D721Med (cell line): ENCODE measurements at regions not wholly inside any gene's neighbourhood (a gene's known extent, or its start where the extent isn't known, plus 50 kb on each side); places are given as distances from the start of the nearest gene placed in this dataset.

Experiments
- DNase-seq: peaks from one replicate; pipeline ENCODE4 v3.0.0; 2011; ENCODE audit warnings: low spot score; ENCODE audit not compliant: insufficient read length
- FAIRE-seq: peaks from 2 replicates; lab custom pipeline; 2011; peaks lifted over from hg19 to GRCh38; lab: Jason Lieb, UNC
- CTCF ChIP-seq: IDR thresholded peaks from 2 replicates; pipeline ENCODE4 v1.5.1; 2012; ENCODE audit warnings: mild to moderate bottlenecking, control low read depth; ENCODE audit not compliant: insufficient read depth; ENCODE audit errors: missing control alignments

- FAIRE-seq: no peak
- no peak for TF ChIP-seq CTCF
- DNase-seq: no peak
Measured at GRCh38 chr17:63189930-63190329, 223.9 kb downstream of the TANC2 start.

GRCh38 chr17:63190821-63191370, 224.9 kb downstream of the TANC2 start:
- no peak for TF ChIP-seq CTCF
- DNase-seq (no peak), FAIRE-seq (no peak)

- DNase-seq (no peak), FAIRE-seq (no peak)
Measured at GRCh38 chr17:63191610-63192009, 225.6 kb downstream of the TANC2 start.

GRCh38 chr17:63193827-63194226, 227.8 kb downstream of the TANC2 start:
- TF ChIP-seq CTCF: no peak
- DNase-seq: no peak
- FAIRE-seq: no peak

More at GRCh38 chr17:63191610-63192009, 225.6 kb downstream of the TANC2 start:
- TF ChIP-seq CTCF: no peak

- DNase-seq (no peak), FAIRE-seq (no peak)
Measured at GRCh38 chr17:63196772-63197335, 230.8 kb downstream of the TANC2 start.

GRCh38 chr17:63203652-63204051, 237.6 kb downstream of the TANC2 start:
- FAIRE-seq (no peak), DNase-seq (no peak)
- TF ChIP-seq CTCF: no peak

More at GRCh38 chr17:63196772-63197335, 230.8 kb downstream of the TANC2 start:
- TF ChIP-seq CTCF: no peak

- TF ChIP-seq CTCF: no peak
- FAIRE-seq (no peak), DNase-seq (no peak)
Measured at GRCh38 chr17:63221939-63222338, 224.2 kb downstream of the CYB561 start.
